Fibroblast of mammary gland (primary cell): ENCODE measurements at regions not wholly inside any gene's neighbourhood (a gene's known extent, or its start where the extent isn't known, plus 50 kb on each side); places are given as distances from the start of the nearest gene placed in this dataset.

ENCODE experiments used
- DNase-seq: peaks from one replicate; pipeline ENCODE4 v3.0.0-alpha.2; 2010; ENCODE audit warnings: low read depth
- H3K4me3 ChIP-seq: 2 replicates; pipeline ENCODE4 v1.5.1; 2011; ENCODE audit warnings: low read depth, mild to moderate bottlenecking, low read length, moderate library complexity; ENCODE audit not compliant: control insufficient read depth
- CTCF ChIP-seq: conservative IDR thresholded peaks from 2 replicates; pipeline ENCODE4 v1.5.1; 2011; ENCODE audit warnings: low read depth, low read length, inconsistent platforms; ENCODE audit not compliant: control insufficient read depth, insufficient read depth

GRCh38 chr4:81687471-81687870 is 215.8 kb upstream of the RASGEF1B start:
- H3K4me3 ChIP-seq, result no peak overlapping the region
- TF ChIP-seq CTCF, result no peak
- DNase-seq, result no peak

GRCh38 chr4:81685104-81685503 is 213.4 kb upstream of the RASGEF1B start:
- H3K4me3 ChIP-seq, result no peak overlapping the region
- no peak for TF ChIP-seq CTCF
- no peak for DNase-seq

- no peak for DNase-seq
- no peak for TF ChIP-seq CTCF
- no peak overlapping the region for H3K4me3 ChIP-seq
These were observed 212.6 kb upstream of the RASGEF1B start for GRCh38 chr4:81684352-81684751.

GRCh38 chr4:81682492-81682891 is 210.8 kb upstream of the RASGEF1B start:
- no peak overlapping the region for H3K4me3 ChIP-seq
- DNase-seq, result no peak
- no peak for TF ChIP-seq CTCF

- no peak for TF ChIP-seq CTCF
- no peak overlapping the region for H3K4me3 ChIP-seq
- no peak for DNase-seq
These were observed 207.6 kb upstream of the RASGEF1B start for GRCh38 chr4:81679315-81679714.

- DNase-seq, result no peak
- H3K4me3 ChIP-seq, result no peak overlapping the region
- no peak for TF ChIP-seq CTCF
These were observed 207.1 kb upstream of the RASGEF1B start for GRCh38 chr4:81678801-81679200.

GRCh38 chr4:81676537-81676936 is 204.8 kb upstream of the RASGEF1B start:
- H3K4me3 ChIP-seq, result no peak overlapping the region
- no peak for TF ChIP-seq CTCF
- DNase-seq, result no peak
